ENCODE measurements at regions not wholly inside any gene's neighbourhood (a gene's known extent, or its start where the extent isn't known, plus 50 kb on each side); places are given as distances from the start of the nearest gene placed in this dataset.

DNA sequence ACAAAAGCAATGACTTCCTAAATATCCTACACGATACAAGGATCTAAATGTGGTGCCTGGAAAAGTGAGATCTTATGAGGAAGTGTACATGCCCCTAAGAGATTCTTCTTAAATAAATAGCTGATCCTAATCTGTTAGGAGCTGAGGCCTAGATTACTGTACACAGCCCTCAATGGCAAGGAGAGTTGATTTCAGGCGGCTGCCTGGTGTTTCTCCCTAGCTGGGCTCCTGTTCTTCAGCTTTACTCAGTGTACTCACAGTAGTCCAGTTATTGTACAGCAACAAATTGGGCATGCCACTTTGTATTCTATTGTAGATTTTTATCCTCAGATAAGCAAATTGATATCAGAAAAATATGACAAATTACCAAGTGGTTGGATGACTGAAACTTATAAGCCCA is 358.2 kb upstream of the PDGFD start:
- H3K36me3 ChIP-seq = no peaks in the 10 kb centered on the region
- DNase-seq (ENCODE audit: low spot score) = no peak
- H3K4me1 ChIP-seq (replicated peaks) = no peaks in the 10 kb centered on the region
- no peak overlapping the region for H3K27ac ChIP-seq
- H3K4me3 ChIP-seq = no peak overlapping the region
- TF ChIP-seq POLR2A (IDR thresholded peaks at IDR 0.05) = no peak
- TF ChIP-seq POLR2AphosphoS5 (IDR thresholded peaks at IDR 0.05) = no peak
- TF ChIP-seq CTCF (IDR thresholded peaks at IDR 0.05) = no peak
- 86% methylated on average over 2 of the region's 2 CpGs for WGBS
- H3K27me3 ChIP-seq (replicated peaks; ENCODE audit: insufficient read depth) = no peaks in the 10 kb centered on the region
- no peaks in the 10 kb centered on the region for H3K9me3 ChIP-seq
- intact Hi-C loops (cut with DNase I) = no loop called here

GRCh38 chr11:104510169-104510568 is 346.2 kb upstream of the PDGFD start:
- DNase-seq (ENCODE audit: low spot score) = no peak
- intact Hi-C loops (cut with DNase I) = no loop called here
- Histone ChIP-seq H3K36me3 (no peaks in the 10 kb centered on the region), H3K27me3 (replicated peaks; ENCODE audit: insufficient read depth) (no peaks in the 10 kb centered on the region), H3K4me3 (no peak overlapping the region), H3K27ac (no peak overlapping the region), H3K9me3 (no peaks in the 10 kb centered on the region), H3K4me1 (replicated peaks) (no peaks in the 10 kb centered on the region)
- no peak for TF ChIP-seq POLR2AphosphoS5 (IDR thresholded peaks at IDR 0.05)
- TF ChIP-seq CTCF (IDR thresholded peaks at IDR 0.05) = no peak
- no peak for TF ChIP-seq POLR2A (IDR thresholded peaks at IDR 0.05)
- WGBS = 48% methylated on average over 2 of the region's 2 CpGs

- no peak for TF ChIP-seq POLR2A (IDR thresholded peaks at IDR 0.05)
- TF ChIP-seq POLR2AphosphoS5 (IDR thresholded peaks at IDR 0.05) = no peak
- no peak for TF ChIP-seq CTCF (IDR thresholded peaks at IDR 0.05)
- intact Hi-C loops (cut with DNase I) = no loop called here
Observed at GRCh38 chr11:104490182-104490581, 326.2 kb upstream of the PDGFD start.

DNA sequence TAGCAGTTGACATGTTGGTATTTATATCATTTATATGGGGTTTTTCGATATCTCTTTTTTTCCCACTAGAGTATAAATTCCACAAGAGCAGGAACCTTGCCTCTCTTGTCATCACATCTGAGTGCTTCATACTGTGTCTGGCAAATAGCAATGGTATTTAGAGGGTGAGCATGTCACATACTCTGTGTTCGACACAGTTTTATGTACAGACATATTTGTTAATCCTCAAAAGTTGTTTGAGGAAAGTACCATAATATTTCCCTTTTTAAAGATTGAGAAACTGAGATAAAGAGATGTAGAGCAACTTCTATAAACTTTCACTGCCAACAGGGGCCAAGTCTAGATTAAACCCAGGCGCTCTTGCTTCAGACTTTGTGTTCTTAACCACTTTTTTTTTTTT is 324.6 kb upstream of the PDGFD start:
- no peaks in the 10 kb centered on the region for H3K4me1 ChIP-seq (replicated peaks)

More at GRCh38 chr11:104490182-104490581, 326.2 kb upstream of the PDGFD start:
- no peak for DNase-seq (ENCODE audit: low spot score)
- H3K36me3 ChIP-seq = no peaks in the 10 kb centered on the region
- H3K4me3 ChIP-seq = no peak overlapping the region
- no peaks in the 10 kb centered on the region for H3K4me1 ChIP-seq (replicated peaks)
- no peaks in the 10 kb centered on the region for H3K27me3 ChIP-seq (replicated peaks; ENCODE audit: insufficient read depth)
- H3K27ac ChIP-seq = no peak overlapping the region
- no peaks in the 10 kb centered on the region for H3K9me3 ChIP-seq
- WGBS = 88% methylated on average over 6 of the region's 6 CpGs

More for the DNA sequence above, 324.6 kb upstream of the PDGFD start:
- no peak overlapping the region for H3K27ac ChIP-seq
- no peak for TF ChIP-seq CTCF (IDR thresholded peaks at IDR 0.05)
- no peak for TF ChIP-seq POLR2AphosphoS5 (IDR thresholded peaks at IDR 0.05)
- TF ChIP-seq POLR2A (IDR thresholded peaks at IDR 0.05) = no peak
- H3K4me3 ChIP-seq = no peak overlapping the region
- no peaks in the 10 kb centered on the region for H3K36me3 ChIP-seq
- no peak for DNase-seq (ENCODE audit: low spot score)
- no peaks in the 10 kb centered on the region for H3K9me3 ChIP-seq
- WGBS = 83% methylated on average over 3 of the region's 3 CpGs
- intact Hi-C loops (cut with DNase I) = no loop called here
- H3K27me3 ChIP-seq (replicated peaks; ENCODE audit: insufficient read depth) = no peaks in the 10 kb centered on the region
